BLaER1 (cell line): ENCODE measurements at regions not wholly inside any gene's neighbourhood (a gene's known extent, or its start where the extent isn't known, plus 50 kb on each side); places are given as distances from the start of the nearest gene placed in this dataset.

Experiments
- H3K27ac ChIP-seq: shearing (Covaris generic); formaldehyde crosslinking; 2 replicates; pipeline ENCODE4 v1.8.1; 2022
- H3K27me3 ChIP-seq: shearing (Covaris generic); formaldehyde crosslinking; 2 replicates; pipeline ENCODE4 v1.8.1; 2022
- H3K36me3 ChIP-seq: shearing (Covaris generic); formaldehyde crosslinking; 2 replicates; pipeline ENCODE4 v1.8.1; 2022
- H3K4me1 ChIP-seq: shearing (Covaris generic); formaldehyde crosslinking; 2 replicates; pipeline ENCODE4 v1.8.1; 2022
- H3K4me2 ChIP-seq: shearing (Covaris generic); formaldehyde crosslinking; 2 replicates; pipeline ENCODE4 v1.8.1; 2022
- H3K4me3 ChIP-seq: shearing (Covaris generic); formaldehyde crosslinking; 2 replicates; pipeline ENCODE4 v1.8.1; 2022
- H3K9ac ChIP-seq: shearing (Covaris generic); formaldehyde crosslinking; 2 replicates; pipeline ENCODE4 v1.8.1; 2022
- H3K9me3 ChIP-seq: shearing (Covaris generic); formaldehyde crosslinking; 2 replicates; pipeline ENCODE4 v1.8.1; 2022
- H4K20me1 ChIP-seq: shearing (Covaris generic); formaldehyde crosslinking; 2 replicates; pipeline ENCODE4 v1.8.1; 2022
- Cebpa-rat ChIP-seq: shearing (Covaris generic); IDR thresholded peaks from 2 replicates; pipeline ENCODE4 v1.8.1; 2022

DNA sequence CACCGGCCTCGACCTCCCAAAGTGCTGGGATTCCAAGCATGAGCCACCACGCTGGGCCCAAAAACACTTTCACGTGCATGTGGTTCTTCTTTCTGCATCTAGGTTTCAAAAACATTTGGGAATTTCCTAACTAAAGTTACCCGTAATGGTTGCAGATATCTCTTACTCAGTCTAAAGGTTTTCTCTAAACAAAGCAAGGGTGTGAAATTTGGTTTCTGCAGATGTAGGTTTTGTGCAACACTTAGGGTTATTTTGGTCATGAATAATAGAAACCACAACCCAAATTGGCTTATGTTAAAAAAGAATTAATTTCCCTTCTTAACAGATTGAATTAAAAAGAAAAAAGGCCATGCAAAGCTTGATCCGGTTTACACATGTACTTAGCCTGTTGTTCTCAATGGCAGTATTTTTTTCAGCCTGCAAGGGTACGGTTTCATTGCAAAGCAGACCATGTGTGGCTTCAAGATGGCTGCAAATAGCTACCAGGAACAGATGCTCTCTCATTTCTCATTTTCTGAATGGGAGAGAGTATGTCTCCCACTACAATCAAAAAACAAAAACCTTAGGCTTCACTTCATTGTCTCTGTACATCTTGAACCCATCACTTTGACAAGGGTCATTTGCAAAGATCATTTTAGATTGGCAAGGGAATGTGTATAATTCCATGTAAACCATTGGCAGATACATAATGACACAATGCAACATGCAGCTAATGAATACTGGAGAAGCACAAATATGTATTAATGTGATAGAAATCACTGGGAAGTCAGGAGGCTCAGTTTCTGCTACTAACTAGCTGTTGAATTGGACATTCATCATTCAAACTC lies 491.2 kb upstream of the FLRT2 start:
- Histone ChIP-seq H3K4me3 (no peak overlapping the region), H3K27me3 (no peaks in the 10 kb centered on the region), H3K4me2 (no peak overlapping the region), H4K20me1 (no peaks in the 10 kb centered on the region), H3K4me1 (0 out of 2 replicates have a peak, but pooled peaks cover 5% of the 10 kb centered on the region), H3K36me3 (no peaks in the 10 kb centered on the region), H3K9ac (no peak overlapping the region), H3K27ac (no peak overlapping the region), H3K9me3 (no peaks in the 10 kb centered on the region)
- no peak for TF ChIP-seq Cebpa-rat

DNA sequence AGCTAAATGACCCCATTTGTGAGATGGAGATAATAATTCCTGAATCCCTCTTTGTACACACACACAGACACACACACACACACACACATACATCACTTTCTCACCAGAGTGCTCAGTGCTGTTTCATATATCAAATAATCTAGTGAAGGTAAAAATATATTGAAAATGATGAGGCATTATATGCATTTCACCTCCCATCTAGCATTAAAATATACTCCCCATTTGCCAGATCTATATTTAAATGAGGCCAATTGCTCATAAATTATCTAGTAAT lies 490.7 kb upstream of the FLRT2 start:
- H3K4me3 ChIP-seq: no peak overlapping the region
- no peak overlapping the region for H3K27ac ChIP-seq
- H3K9me3 ChIP-seq: no peaks in the 10 kb centered on the region
- H3K4me2 ChIP-seq: no peak overlapping the region
- H3K27me3 ChIP-seq: no peaks in the 10 kb centered on the region
- no peak overlapping the region for H3K9ac ChIP-seq
- 0 out of 2 replicates have a peak, but pooled peaks cover 5% of the 10 kb centered on the region for H3K4me1 ChIP-seq
- H4K20me1 ChIP-seq: no peaks in the 10 kb centered on the region
- no peak for TF ChIP-seq Cebpa-rat
- H3K36me3 ChIP-seq: no peaks in the 10 kb centered on the region

DNA sequence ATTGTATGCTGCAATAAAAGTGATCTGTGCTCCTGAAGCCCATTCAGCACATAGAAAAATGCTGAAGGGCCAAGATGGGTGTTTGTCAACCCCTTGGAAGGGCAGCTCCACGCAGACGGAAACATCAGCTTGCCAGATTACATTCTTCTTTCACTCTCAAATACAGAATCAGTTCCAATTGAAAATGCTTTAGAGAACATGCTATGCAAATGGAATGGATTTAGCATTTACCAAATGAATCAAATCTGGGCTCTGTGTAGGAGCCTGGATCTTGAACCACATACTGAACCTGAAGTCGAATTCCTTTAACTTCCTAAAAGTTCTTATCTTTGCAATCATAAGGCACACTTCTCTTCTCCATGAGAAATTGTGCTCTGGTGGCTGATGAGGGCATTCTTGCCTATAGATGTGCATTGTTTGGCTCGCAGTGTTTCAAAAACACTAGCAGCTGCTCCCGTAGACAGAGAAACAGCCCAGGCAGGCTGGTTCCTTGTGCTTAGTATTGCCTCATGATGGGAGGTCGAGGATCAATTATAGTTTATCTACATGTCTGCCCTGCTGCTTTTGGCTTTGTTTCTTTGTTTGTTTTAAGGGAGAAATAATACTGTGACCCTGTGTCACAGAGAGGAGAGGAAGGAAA lies 489.8 kb upstream of the FLRT2 start:
- Histone ChIP-seq H4K20me1 (no peaks in the 10 kb centered on the region), H3K36me3 (no peaks in the 10 kb centered on the region), H3K4me3 (no peak overlapping the region), H3K4me1 (0 out of 2 replicates have a peak, but pooled peaks cover 5% of the 10 kb centered on the region), H3K27me3 (no peaks in the 10 kb centered on the region), H3K9ac (no peak overlapping the region), H3K9me3 (no peaks in the 10 kb centered on the region), H3K27ac (no peak overlapping the region), H3K4me2 (no peak overlapping the region)
- no peak for TF ChIP-seq Cebpa-rat

DNA sequence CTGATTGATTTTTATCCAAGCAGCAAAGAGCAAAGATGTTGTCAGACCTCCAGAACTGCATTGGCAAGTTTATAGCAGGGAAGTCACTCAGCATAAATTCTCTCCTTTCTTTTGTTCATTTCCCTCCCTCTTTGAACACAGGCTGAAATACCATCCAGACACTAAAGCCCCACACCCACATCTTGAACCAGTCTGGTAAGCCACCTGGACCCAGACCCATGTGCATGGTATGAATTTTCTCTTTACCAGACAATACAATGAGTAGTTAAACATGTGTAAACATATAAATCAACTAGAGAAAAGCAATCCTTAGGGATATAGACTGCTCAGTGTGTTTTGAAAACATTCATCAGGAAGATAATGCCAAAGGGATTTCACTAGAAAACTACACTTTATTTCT lies 488.3 kb upstream of the FLRT2 start:
- H3K4me2 ChIP-seq: no peak overlapping the region
- no peak overlapping the region for H3K4me3 ChIP-seq
- no peak overlapping the region for H3K9ac ChIP-seq
- peaks cover 2% of the 10 kb centered on the region; the same call in 1 of the 2 replicates for H3K9me3 ChIP-seq
- no peak overlapping the region for H3K27ac ChIP-seq
- H3K4me1 ChIP-seq: no peaks in the 10 kb centered on the region
- no peak for TF ChIP-seq Cebpa-rat
- no peaks in the 10 kb centered on the region for H3K27me3 ChIP-seq
- H4K20me1 ChIP-seq: no peaks in the 10 kb centered on the region
- H3K36me3 ChIP-seq: no peaks in the 10 kb centered on the region

DNA sequence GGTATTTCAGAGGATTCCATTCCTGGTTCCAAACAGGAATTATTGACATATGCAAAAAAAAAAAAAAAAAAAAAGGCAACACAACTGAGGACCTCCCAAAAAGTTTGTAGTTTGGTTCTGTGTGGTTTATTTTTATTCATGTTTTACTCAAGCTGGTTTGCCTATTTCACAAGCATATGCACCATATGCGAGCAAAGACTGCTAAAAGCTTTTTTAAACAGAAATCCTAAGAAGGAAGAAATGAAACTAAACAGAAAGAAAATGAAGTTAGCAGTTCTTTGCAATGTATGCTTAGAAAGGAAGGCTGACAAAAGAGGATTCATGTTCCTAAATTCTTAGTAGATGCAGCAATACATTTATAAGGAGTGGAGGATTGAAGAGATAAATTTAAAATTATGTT lies 487.6 kb upstream of the FLRT2 start:
- Histone ChIP-seq H3K27ac (no peak overlapping the region), H4K20me1 (no peaks in the 10 kb centered on the region), H3K4me1 (no peaks in the 10 kb centered on the region), H3K9me3 (peaks cover 9% of the 10 kb centered on the region; the same call in 1 of the 2 replicates), H3K27me3 (no peaks in the 10 kb centered on the region), H3K4me3 (no peak overlapping the region), H3K36me3 (no peaks in the 10 kb centered on the region), H3K9ac (no peak overlapping the region), H3K4me2 (no peak overlapping the region)
- no peak for TF ChIP-seq Cebpa-rat

DNA sequence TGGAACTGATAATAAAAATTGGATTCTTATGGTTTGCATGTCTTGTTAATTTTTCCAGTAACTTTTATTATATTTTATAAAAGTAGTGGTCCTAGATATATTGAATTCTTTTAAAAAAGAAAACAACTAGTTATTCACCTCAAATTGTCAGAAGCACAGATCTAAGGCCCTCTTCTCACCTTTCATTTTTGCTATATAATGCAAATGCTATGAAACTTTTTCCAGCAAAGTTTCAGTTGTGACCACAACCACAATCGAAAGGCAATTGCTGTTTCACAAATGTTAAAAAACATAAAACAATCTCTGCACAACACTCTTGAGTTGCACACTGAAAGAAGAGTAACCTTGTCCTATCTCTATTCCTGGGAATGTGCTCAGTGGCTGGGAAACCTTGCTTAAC lies 479.8 kb upstream of the FLRT2 start:
- no peak for TF ChIP-seq Cebpa-rat

DNA sequence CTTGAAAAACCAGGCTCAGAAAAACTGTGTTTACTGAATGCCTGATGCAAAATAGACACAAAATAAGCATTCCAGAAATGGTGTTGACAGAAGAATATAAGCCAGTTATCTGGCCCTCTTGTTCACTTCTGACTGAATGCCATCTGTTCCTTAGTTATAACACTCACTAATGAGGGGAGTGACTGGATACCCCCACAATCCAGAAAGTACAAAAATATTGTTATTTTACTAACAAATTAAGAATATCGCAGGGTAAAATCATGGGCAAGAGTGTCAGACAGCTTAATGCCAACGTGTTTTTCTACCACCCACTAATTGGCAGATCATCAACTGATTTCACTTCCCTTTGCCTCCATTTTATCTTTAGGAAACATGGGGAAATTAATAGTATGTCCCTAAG lies 477.3 kb upstream of the FLRT2 start:
- Histone ChIP-seq H3K4me2 (no peak overlapping the region), H3K4me3 (no peak overlapping the region), H3K9me3 (peaks cover 24% of the 10 kb centered on the region), H3K36me3 (no peaks in the 10 kb centered on the region), H3K27ac (no peak overlapping the region), H3K4me1 (peaks cover 17% of the 10 kb centered on the region), H4K20me1 (no peaks in the 10 kb centered on the region), H3K9ac (no peak overlapping the region), H3K27me3 (no peaks in the 10 kb centered on the region)
- TF ChIP-seq Cebpa-rat: no peak

More for the DNA sequence above, 479.8 kb upstream of the FLRT2 start:
- Histone ChIP-seq H3K36me3 (no peaks in the 10 kb centered on the region), H3K9ac (no peak overlapping the region), H3K27me3 (no peaks in the 10 kb centered on the region), H3K27ac (no peak overlapping the region), H3K4me3 (no peak overlapping the region), H3K9me3 (peaks cover 35% of the 10 kb centered on the region), H4K20me1 (no peaks in the 10 kb centered on the region), H3K4me2 (peak overlapping the region; percentile 65), H3K4me1 (peaks cover 17% of the 10 kb centered on the region)

DNA sequence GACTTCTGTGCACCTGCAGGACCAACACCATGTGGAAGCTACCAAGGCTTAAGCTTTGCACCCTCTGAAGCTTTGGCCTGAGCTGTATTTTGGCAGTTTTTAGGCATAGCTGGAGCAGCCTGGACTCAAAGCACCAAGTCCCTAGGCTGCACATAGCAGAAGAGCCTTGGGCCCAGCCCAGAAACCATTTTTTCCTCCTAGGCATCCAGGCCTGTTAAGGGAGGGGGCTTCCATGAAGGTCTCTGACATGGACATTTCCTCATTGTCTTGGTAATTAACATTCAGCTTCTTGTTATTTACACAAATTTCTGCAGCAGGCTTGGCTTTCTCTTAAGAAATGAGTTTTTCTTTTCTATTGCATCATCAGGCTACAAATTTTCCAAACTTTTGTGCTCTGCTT lies 475.8 kb upstream of the FLRT2 start:
- no peaks in the 10 kb centered on the region for H3K36me3 ChIP-seq
- no peak overlapping the region for H3K4me3 ChIP-seq
- H3K27ac ChIP-seq: no peak overlapping the region
- H4K20me1 ChIP-seq: no peaks in the 10 kb centered on the region
- H3K9me3 ChIP-seq: peaks cover 23% of the 10 kb centered on the region
- peaks cover 16% of the 10 kb centered on the region for H3K4me1 ChIP-seq
- no peaks in the 10 kb centered on the region for H3K27me3 ChIP-seq
- no peak overlapping the region for H3K4me2 ChIP-seq
- TF ChIP-seq Cebpa-rat: no peak
- no peak overlapping the region for H3K9ac ChIP-seq

DNA sequence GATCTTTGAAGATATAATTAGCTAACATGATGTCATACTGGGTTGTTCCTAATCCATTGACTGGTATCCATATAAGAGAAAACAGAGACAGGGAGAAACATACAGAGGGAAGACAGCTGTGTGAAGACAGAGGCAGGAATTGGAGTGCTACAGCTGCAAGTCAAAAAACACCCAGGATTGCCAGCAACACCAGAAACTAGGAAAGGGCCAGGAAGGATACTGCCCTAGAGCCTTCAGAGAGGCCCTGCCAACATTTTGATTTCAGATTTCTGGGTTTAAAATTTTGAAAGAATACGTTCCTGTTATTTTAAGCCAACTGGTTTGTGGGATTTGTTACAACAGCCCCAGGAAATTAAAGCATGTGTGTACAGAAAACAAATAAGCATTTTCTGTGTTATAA lies 473.7 kb upstream of the FLRT2 start:
- H3K9me3 ChIP-seq: peaks cover 23% of the 10 kb centered on the region
- no peaks in the 10 kb centered on the region for H4K20me1 ChIP-seq
- H3K9ac ChIP-seq: no peak overlapping the region
- no peaks in the 10 kb centered on the region for H3K27me3 ChIP-seq
- H3K36me3 ChIP-seq: no peaks in the 10 kb centered on the region
- no peaks in the 10 kb centered on the region for H3K4me1 ChIP-seq
- TF ChIP-seq Cebpa-rat: no peak
- no peak overlapping the region for H3K4me3 ChIP-seq
- H3K4me2 ChIP-seq: no peak overlapping the region
- no peak overlapping the region for H3K27ac ChIP-seq

DNA sequence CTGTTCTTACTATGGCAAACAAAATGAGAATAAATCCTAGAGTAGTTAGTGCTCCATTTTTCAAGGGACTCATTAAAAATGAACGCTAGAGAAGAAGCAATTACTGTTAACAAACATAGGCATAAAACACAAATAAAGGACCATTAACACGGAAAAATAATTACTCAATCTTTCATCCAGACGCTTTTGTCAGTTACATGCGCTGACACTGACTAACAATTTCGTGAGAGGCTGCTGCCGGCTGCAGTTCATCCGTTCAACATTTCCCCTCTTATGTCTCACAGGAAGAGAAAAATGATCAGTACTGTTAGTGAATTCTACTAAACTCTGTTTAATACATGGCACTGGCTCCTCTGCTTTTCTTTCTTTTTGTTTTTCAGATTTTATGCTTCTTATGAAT lies 472.7 kb upstream of the FLRT2 start:
- Histone ChIP-seq H4K20me1 (no peaks in the 10 kb centered on the region), H3K36me3 (no peaks in the 10 kb centered on the region), H3K4me1 (no peaks in the 10 kb centered on the region), H3K4me2 (no peak overlapping the region), H3K27ac (no peak overlapping the region), H3K27me3 (no peaks in the 10 kb centered on the region), H3K9ac (no peak overlapping the region), H3K9me3 (peaks cover 23% of the 10 kb centered on the region), H3K4me3 (no peak overlapping the region)
- no peak for TF ChIP-seq Cebpa-rat
